ENCODE measurements at regions not wholly inside any gene's neighbourhood (a gene's known extent, or its start where the extent isn't known, plus 50 kb on each side); places are given as distances from the start of the nearest gene placed in this dataset.

- TF ChIP-seq CTCF (IDR thresholded peaks at IDR 0.05 in 4 of 5, conservative IDR thresholded peaks at IDR 0.05 in 1 of 5) (no peak), POLR2A (IDR thresholded peaks at IDR 0.05) (no peak)
Measured at GRCh38 chr6:168166627-168167026, 87.6 kb upstream of the FRMD1 start.

Measured in gastrocnemius medialis (tissue), 4 donors.